ENCODE measurements at regions not wholly inside any gene's neighbourhood (a gene's known extent, or its start where the extent isn't known, plus 50 kb on each side); places are given as distances from the start of the nearest gene placed in this dataset.

GRCh38 chr17:15083225-15083624, 181.9 kb downstream of the PMP22 start:
- Histone ChIP-seq H4K20me1 (ENCODE audit: insufficient read depth, poor library complexity, severe bottlenecking) (no peaks in the 10 kb centered on the region), H3K9me3 (ENCODE audit: low read depth) (no peaks in the 10 kb centered on the region), H3K9me2 (replicated peaks; ENCODE audit: insufficient read depth) (no peaks in the 10 kb centered on the region), H3K27me3 (peaks cover 6% of the 10 kb centered on the region), H3K36me3 (replicated peaks; ENCODE audit: insufficient read depth, low read depth) (no peaks in the 10 kb centered on the region), H3K4me2 (no peak overlapping the region), H3K4me1 (ENCODE audit: insufficient read depth) (no peaks in the 10 kb centered on the region), H3K79me2 (no peaks in the 10 kb centered on the region), H2AFZ (no peak overlapping the region), H3K27ac (no peak overlapping the region), H3K4me3 (no peak overlapping the region)
- TF ChIP-seq EZH2 (IDR thresholded peaks at IDR 0.05; ENCODE audit: borderline replicate concordance): no peak
- no peak for TF ChIP-seq EZH2phosphoT487 (IDR thresholded peaks at IDR 0.05; ENCODE audit: low read depth, severe bottlenecking, unreplicated experiment)
- TF ChIP-seq, protein P1, sequence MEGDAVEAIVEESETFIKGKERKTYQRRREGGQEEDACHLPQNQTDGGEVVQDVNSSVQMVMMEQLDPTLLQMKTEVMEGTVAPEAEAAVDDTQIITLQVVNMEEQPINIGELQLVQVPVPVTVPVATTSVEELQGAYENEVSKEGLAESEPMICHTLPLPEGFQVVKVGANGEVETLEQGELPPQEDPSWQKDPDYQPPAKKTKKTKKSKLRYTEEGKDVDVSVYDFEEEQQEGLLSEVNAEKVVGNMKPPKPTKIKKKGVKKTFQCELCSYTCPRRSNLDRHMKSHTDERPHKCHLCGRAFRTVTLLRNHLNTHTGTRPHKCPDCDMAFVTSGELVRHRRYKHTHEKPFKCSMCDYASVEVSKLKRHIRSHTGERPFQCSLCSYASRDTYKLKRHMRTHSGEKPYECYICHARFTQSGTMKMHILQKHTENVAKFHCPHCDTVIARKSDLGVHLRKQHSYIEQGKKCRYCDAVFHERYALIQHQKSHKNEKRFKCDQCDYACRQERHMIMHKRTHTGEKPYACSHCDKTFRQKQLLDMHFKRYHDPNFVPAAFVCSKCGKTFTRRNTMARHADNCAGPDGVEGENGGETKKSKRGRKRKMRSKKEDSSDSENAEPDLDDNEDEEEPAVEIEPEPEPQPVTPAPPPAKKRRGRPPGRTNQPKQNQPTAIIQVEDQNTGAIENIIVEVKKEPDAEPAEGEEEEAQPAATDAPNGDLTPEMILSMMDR (IDR thresholded peaks at IDR 0.05; ENCODE audit: poor library complexity): no peak
- DNase-seq (ENCODE audit: low spot score): no peak
- 80% methylated on average over 5 of the region's 5 CpGs for WGBS (ENCODE audit: low lambda C conversion rate, missing lambda C conversion rate)

- no peaks in the 10 kb centered on the region for H3K27me3 ChIP-seq
- H3K36me3 ChIP-seq (replicated peaks; ENCODE audit: insufficient read depth, low read depth): no peaks in the 10 kb centered on the region
- WGBS (ENCODE audit: low lambda C conversion rate, missing lambda C conversion rate): 66% methylated on average over 3 of the region's 3 CpGs
- H3K4me3 ChIP-seq: no peak overlapping the region
- DNase-seq (ENCODE audit: low spot score): no peak
- H3K9me2 ChIP-seq (replicated peaks; ENCODE audit: insufficient read depth): no peaks in the 10 kb centered on the region
- no peaks in the 10 kb centered on the region for H3K79me2 ChIP-seq
- H3K4me2 ChIP-seq: no peak overlapping the region
- no peaks in the 10 kb centered on the region for H3K9me3 ChIP-seq (ENCODE audit: low read depth)
- H3K4me1 ChIP-seq (ENCODE audit: insufficient read depth): no peaks in the 10 kb centered on the region
- TF ChIP-seq, protein P1 (IDR thresholded peaks at IDR 0.05; ENCODE audit: poor library complexity): no peak
- TF ChIP-seq EZH2 (IDR thresholded peaks at IDR 0.05; ENCODE audit: borderline replicate concordance) (no peak), EZH2phosphoT487 (IDR thresholded peaks at IDR 0.05; ENCODE audit: low read depth, severe bottlenecking, unreplicated experiment) (no peak)
- H2AFZ ChIP-seq: no peak overlapping the region
- no peak overlapping the region for H3K27ac ChIP-seq
- no peaks in the 10 kb centered on the region for H4K20me1 ChIP-seq (ENCODE audit: insufficient read depth, poor library complexity, severe bottlenecking)
These were observed 184.1 kb downstream of the PMP22 start for GRCh38 chr17:15081008-15081407.

DNA sequence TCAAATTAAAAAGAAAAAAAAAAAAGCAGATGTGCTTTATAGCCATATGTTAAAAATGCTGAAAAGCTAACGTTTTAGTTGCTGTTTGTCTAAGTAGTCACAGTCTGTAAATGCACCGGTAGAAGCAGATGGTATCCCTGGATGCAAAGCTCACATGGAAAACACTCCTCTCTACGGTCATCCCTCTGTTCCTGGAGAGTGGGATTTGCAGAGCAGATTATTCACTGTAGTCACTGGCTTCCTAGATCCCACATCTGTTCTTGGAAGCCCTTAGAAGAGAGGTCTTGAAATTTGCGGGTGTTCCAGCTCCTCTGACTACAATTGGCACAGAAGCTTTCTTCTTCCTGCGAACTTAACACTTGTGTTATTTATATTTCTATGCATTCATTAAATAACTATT, 186.6 kb downstream of the PMP22 start:
- Histone ChIP-seq H3K4me2 (no peak overlapping the region), H3K4me3 (no peak overlapping the region), H3K9me3 (ENCODE audit: low read depth) (no peaks in the 10 kb centered on the region), H3K36me3 (replicated peaks; ENCODE audit: insufficient read depth, low read depth) (no peaks in the 10 kb centered on the region), H3K4me1 (ENCODE audit: insufficient read depth) (no peaks in the 10 kb centered on the region), H3K27me3 (no peaks in the 10 kb centered on the region), H4K20me1 (ENCODE audit: insufficient read depth, poor library complexity, severe bottlenecking) (no peaks in the 10 kb centered on the region), H2AFZ (no peak overlapping the region), H3K27ac (no peak overlapping the region), H3K79me2 (no peaks in the 10 kb centered on the region), H3K9me2 (replicated peaks; ENCODE audit: insufficient read depth) (no peaks in the 10 kb centered on the region)
- DNase-seq (ENCODE audit: low spot score): no peak
- TF ChIP-seq, protein P1 (IDR thresholded peaks at IDR 0.05; ENCODE audit: poor library complexity): no peak
- no peak for TF ChIP-seq EZH2phosphoT487 (IDR thresholded peaks at IDR 0.05; ENCODE audit: low read depth, severe bottlenecking, unreplicated experiment)
- no peak for TF ChIP-seq EZH2 (IDR thresholded peaks at IDR 0.05; ENCODE audit: borderline replicate concordance)
- 77% methylated on average over 5 of the region's 5 CpGs for WGBS (ENCODE audit: low lambda C conversion rate, missing lambda C conversion rate)

Measured in hepatocyte (in vitro differentiated cells).